ENCODE measurements at regions not wholly inside any gene's neighbourhood (a gene's known extent, or its start where the extent isn't known, plus 50 kb on each side); places are given as distances from the start of the nearest gene placed in this dataset.
"Not testable (repeated sequence)": the region's sequence is repeated elsewhere in the genome, so short reads cannot be mapped to it uniquely, and the experiment has no call there.

GRCh38 chr6:26720663-26721218, 61.2 kb upstream of the ZNF322 start:
- DNase-seq (ENCODE audit: low read depth), result not testable (repeated sequence)

GRCh38 chr6:26730019-26730766, 70.6 kb upstream of the ZNF322 start:
- DNase-seq (ENCODE audit: low read depth), result not testable (repeated sequence)

- DNase-seq (ENCODE audit: low read depth), result not testable (repeated sequence)
Observed at GRCh38 chr6:26734776-26735472, 75.4 kb upstream of the ZNF322 start.

- no peak for DNase-seq (ENCODE audit: low read depth)
Observed at GRCh38 chr6:26739811-26740210, 80.3 kb upstream of the ZNF322 start.

- DNase-seq (ENCODE audit: low read depth), result peak; percentile 65
Observed at GRCh38 chr6:26743157-26743821, 83.7 kb upstream of the ZNF322 start.

GRCh38 chr6:26743941-26744699, 84.6 kb upstream of the ZNF322 start:
- DNase-seq (ENCODE audit: low read depth), result no peak

- not testable (repeated sequence) for DNase-seq (ENCODE audit: low read depth)
Observed at GRCh38 chr6:26744837-26745282, 85.3 kb upstream of the ZNF322 start.

GRCh38 chr6:26745964-26746363, 86.4 kb upstream of the ZNF322 start:
- not testable (repeated sequence) for DNase-seq (ENCODE audit: low read depth)

- not testable (repeated sequence) for DNase-seq (ENCODE audit: low read depth)
Observed at GRCh38 chr6:26749126-26749758, 89.7 kb upstream of the ZNF322 start.

GRCh38 chr6:26749759-26750126, 90.2 kb upstream of the ZNF322 start:
- DNase-seq (ENCODE audit: low read depth), result not testable (repeated sequence)

- no peak for DNase-seq (ENCODE audit: low read depth)
Observed at GRCh38 chr6:26754212-26754611, 94.7 kb upstream of the ZNF322 start.

- not testable (repeated sequence) for DNase-seq (ENCODE audit: low read depth)
Observed at GRCh38 chr6:26754801-26755200, 95.3 kb upstream of the ZNF322 start.

GRCh38 chr6:26756067-26756805, 96.7 kb upstream of the ZNF322 start:
- peak; percentile 13 for DNase-seq (ENCODE audit: low read depth)

- not testable (repeated sequence) for DNase-seq (ENCODE audit: low read depth)
Observed at GRCh38 chr6:26766203-26766902, 106.8 kb upstream of the ZNF322 start.

GRCh38 chr6:26770941-26771666, 111.6 kb upstream of the ZNF322 start:
- not testable (repeated sequence) for DNase-seq (ENCODE audit: low read depth)

- DNase-seq (ENCODE audit: low read depth), result not testable (repeated sequence)
Observed at GRCh38 chr6:26773414-26773813, 113.9 kb upstream of the ZNF322 start.

GRCh38 chr6:26780563-26780962, 121.0 kb upstream of the ZNF322 start:
- not testable (repeated sequence) for DNase-seq (ENCODE audit: low read depth)

GRCh38 chr6:26795474-26796307, 136.1 kb upstream of the ZNF322 start:
- DNase-seq (ENCODE audit: low read depth), result not testable (repeated sequence)

All from non-pigmented ciliary epithelial cell (primary cell).